Panc1 (cell line): ENCODE measurements at regions not wholly inside any gene's neighbourhood (a gene's known extent, or its start where the extent isn't known, plus 50 kb on each side); places are given as distances from the start of the nearest gene placed in this dataset.

ENCODE experiments used
- ATAC-seq: fragments of 200-7000 bp; cut with Tn5 transposase; 2 replicates; pipeline ENCODE4 v1.9.1; 2020; ENCODE audit warnings: mild to moderate bottlenecking, moderate library complexity
- BruUV-seq: library from RNA; stranded (reverse); fragments of 400-500 nt; replicated peaks from 2 replicates; lab custom pipeline; 2021; lab: Mats Ljungman, UMichigan
- CTCF ChIA-PET: fragments of 300-600 bp; sonication (Branson Sonifier 250); formaldehyde crosslinking; loops from one replicate; lab custom pipeline; 2022; ENCODE audit warnings: antibody characterized with exemption; lab: Charles Lee
- POLR2A ChIA-PET: fragments of 300-600 bp; sonication (Branson Sonifier 250); formaldehyde crosslinking; loops from one replicate; lab custom pipeline; 2022; ENCODE audit warnings: antibody characterized with exemption; lab: Charles Lee
- DNase-seq: peaks from one replicate; pipeline ENCODE4 v3.0.0-alpha.2; 2010; ENCODE audit warnings: low read depth, low spot score
- H3K27ac ChIP-seq: 2 replicates; pipeline ENCODE4 v1.5.1; 2011; ENCODE audit warnings: mild to moderate bottlenecking, low read length, inconsistent platforms
- H3K27me3 ChIP-seq: fragments of 200-500 bp; sonication (Bioruptor generic); 2 replicates; pipeline ENCODE4 v1.6.0; 2014; ENCODE audit warnings: low read length, inconsistent platforms; ENCODE audit not compliant: control insufficient read depth, insufficient read depth
- H3K36me3 ChIP-seq: fragments of 200-500 bp; sonication (Bioruptor generic); 2 replicates; pipeline ENCODE4 v1.5.1; 2014; ENCODE audit warnings: inconsistent platforms, mild to moderate bottlenecking, low read length, moderate library complexity; ENCODE audit not compliant: control insufficient read depth, insufficient read depth
- H3K4me1 ChIP-seq: 2 replicates; pipeline ENCODE4 v1.5.1; 2011; ENCODE audit warnings: inconsistent platforms, mild to moderate bottlenecking, low read length, moderate library complexity; ENCODE audit not compliant: control insufficient read depth, insufficient read depth
- H3K4me3 ChIP-seq, 2 experiments: 2 replicates each; pipeline ENCODE4 v1.5.1; 2011 to 2012; ENCODE audit warnings: low read depth in 2 of 2, low read length in 2 of 2, mild to moderate bottlenecking in 2 of 2, inconsistent platforms in 1 of 2, moderate library complexity in 1 of 2
- H3K9me3 ChIP-seq: fragments of 200-500 bp; sonication (Bioruptor generic); 2 replicates; pipeline ENCODE4 v1.5.1; 2014; ENCODE audit warnings: low read depth, mild to moderate bottlenecking, inconsistent platforms, low read length, moderate library complexity; ENCODE audit not compliant: control insufficient read depth, insufficient read depth
- POLR2AphosphoS5 ChIP-seq: IDR thresholded peaks from 2 replicates; pipeline ENCODE4 v1.6.1; 2012; ENCODE audit warnings: mild to moderate bottlenecking, low read depth, low read length, moderate library complexity
- SIN3A ChIP-seq: IDR thresholded peaks from 2 replicates; pipeline ENCODE4 v1.6.1; 2012; ENCODE audit warnings: low read depth, mild to moderate bottlenecking, low read length, moderate library complexity, borderline replicate concordance; ENCODE audit not compliant: insufficient read depth
- TCF7L2 ChIP-seq: IDR thresholded peaks from 2 replicates; pipeline ENCODE4 v1.6.1; 2011; ENCODE audit warnings: mild to moderate bottlenecking, low read depth, low read length, inconsistent platforms
- in situ Hi-C: cut with HindIII; loops from 2 replicates; pipeline ENCODE4 v1.10.0; 2016; ENCODE audit warnings: low sequenced_read_pairs, low pct_unique_long_range_greater_than_20kb
- intact Hi-C: fragments of 100-400 bp; cut with micrococcal nuclease; formaldehyde crosslinking; loops from one replicate; pipeline ENCODE4 v1.10.0; 2022; ENCODE audit not compliant: unreplicated experiment
- TF ChIP-seq, protein P1 (sequence below): fragments of 450-650 bp; IDR thresholded peaks from 2 replicates; pipeline ENCODE4 v1.5.1; 2017; ENCODE audit warnings: mild to moderate bottlenecking
- TF ChIP-seq, protein P2 (sequence below), 2 experiments: IDR thresholded peaks; 2 replicates each; pipeline ENCODE4 v1.6.1; 2011 to 2012; ENCODE audit warnings: low read depth in 2 of 2, control low read depth in 1 of 2, low read length in 1 of 2, mild to moderate bottlenecking in 1 of 2, moderate library complexity in 1 of 2; ENCODE audit not compliant: insufficient read depth in 1 of 2

DNA sequence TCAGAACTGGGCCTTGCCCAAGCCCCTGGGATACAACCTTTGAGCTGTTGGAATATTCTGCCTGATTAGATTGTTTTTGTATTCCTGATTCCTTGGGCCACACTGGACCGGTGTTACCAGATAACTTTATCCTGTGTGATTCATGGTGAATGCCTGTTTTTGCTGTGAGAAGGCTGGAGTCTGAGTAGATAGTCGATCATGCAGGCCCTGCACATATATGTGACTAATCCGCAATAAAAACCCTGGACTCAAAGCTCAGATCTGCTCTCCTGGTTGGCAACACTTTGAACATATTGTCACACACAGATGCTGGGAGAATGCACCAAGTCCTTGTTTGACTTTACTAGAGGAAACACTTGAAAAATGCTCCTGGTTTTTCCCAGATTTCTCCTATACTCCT is 183.9 kb upstream of the MBL2 start:
- H3K9me3 ChIP-seq = no peaks in the 10 kb centered on the region
- no peak; the same call in 1 of the 2 replicates for ATAC-seq
- no peak overlapping the region for H3K4me3 ChIP-seq
- in situ Hi-C loops = no loop called here
- CTCF ChIA-PET = interaction anchor here (0.6 kb wide), 1 partner anchor 248 kb away, joined by 3 read pairs; no protein-coding TSS in a partner anchor
- no peaks in the 10 kb centered on the region for H3K4me1 ChIP-seq
- no peak for DNase-seq
- no TSS peak for BruUV-seq
- intact Hi-C loops = no loop called here
- POLR2A ChIA-PET = no interaction called here
- no peak overlapping the region for H3K27ac ChIP-seq
- 0 out of 2 replicates have a peak, but pooled peaks cover 5% of the 10 kb centered on the region for H3K27me3 ChIP-seq
- no peaks in the 10 kb centered on the region for H3K36me3 ChIP-seq
- TF ChIP-seq POLR2AphosphoS5 (no peak), TCF7L2 (no peak), SIN3A (no peak)
- TF ChIP-seq, protein P1, sequence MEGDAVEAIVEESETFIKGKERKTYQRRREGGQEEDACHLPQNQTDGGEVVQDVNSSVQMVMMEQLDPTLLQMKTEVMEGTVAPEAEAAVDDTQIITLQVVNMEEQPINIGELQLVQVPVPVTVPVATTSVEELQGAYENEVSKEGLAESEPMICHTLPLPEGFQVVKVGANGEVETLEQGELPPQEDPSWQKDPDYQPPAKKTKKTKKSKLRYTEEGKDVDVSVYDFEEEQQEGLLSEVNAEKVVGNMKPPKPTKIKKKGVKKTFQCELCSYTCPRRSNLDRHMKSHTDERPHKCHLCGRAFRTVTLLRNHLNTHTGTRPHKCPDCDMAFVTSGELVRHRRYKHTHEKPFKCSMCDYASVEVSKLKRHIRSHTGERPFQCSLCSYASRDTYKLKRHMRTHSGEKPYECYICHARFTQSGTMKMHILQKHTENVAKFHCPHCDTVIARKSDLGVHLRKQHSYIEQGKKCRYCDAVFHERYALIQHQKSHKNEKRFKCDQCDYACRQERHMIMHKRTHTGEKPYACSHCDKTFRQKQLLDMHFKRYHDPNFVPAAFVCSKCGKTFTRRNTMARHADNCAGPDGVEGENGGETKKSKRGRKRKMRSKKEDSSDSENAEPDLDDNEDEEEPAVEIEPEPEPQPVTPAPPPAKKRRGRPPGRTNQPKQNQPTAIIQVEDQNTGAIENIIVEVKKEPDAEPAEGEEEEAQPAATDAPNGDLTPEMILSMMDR = no peak
- TF ChIP-seq, protein P2, sequence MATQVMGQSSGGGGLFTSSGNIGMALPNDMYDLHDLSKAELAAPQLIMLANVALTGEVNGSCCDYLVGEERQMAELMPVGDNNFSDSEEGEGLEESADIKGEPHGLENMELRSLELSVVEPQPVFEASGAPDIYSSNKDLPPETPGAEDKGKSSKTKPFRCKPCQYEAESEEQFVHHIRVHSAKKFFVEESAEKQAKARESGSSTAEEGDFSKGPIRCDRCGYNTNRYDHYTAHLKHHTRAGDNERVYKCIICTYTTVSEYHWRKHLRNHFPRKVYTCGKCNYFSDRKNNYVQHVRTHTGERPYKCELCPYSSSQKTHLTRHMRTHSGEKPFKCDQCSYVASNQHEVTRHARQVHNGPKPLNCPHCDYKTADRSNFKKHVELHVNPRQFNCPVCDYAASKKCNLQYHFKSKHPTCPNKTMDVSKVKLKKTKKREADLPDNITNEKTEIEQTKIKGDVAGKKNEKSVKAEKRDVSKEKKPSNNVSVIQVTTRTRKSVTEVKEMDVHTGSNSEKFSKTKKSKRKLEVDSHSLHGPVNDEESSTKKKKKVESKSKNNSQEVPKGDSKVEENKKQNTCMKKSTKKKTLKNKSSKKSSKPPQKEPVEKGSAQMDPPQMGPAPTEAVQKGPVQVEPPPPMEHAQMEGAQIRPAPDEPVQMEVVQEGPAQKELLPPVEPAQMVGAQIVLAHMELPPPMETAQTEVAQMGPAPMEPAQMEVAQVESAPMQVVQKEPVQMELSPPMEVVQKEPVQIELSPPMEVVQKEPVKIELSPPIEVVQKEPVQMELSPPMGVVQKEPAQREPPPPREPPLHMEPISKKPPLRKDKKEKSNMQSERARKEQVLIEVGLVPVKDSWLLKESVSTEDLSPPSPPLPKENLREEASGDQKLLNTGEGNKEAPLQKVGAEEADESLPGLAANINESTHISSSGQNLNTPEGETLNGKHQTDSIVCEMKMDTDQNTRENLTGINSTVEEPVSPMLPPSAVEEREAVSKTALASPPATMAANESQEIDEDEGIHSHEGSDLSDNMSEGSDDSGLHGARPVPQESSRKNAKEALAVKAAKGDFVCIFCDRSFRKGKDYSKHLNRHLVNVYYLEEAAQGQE (IDR thresholded peaks at IDR 0.05; ENCODE audit: insufficient read depth in 1 of 2, low read depth in 2 of 2, low read length in 1 of 2) = no peak

DNA sequence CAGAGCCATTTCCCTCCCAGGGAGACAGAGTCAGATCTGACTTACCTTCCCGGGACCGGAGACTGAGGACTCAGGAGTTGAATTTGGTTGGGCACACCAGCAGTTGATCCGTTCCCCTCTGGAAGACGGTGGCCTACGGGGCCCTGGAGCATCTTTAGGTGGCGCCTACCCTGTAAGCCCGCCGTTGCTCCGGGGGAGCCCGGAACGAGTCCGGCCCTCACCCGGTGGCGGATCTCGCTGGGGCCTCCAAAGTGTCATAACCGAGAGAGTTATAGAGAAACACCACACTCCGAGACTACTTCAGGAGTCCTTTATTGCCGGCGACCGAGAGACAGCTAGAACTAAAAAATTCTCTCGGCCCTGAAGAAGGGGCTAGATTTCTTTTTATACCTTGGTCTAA is 182.8 kb upstream of the MBL2 start:
- TF ChIP-seq, protein P2 (IDR thresholded peaks at IDR 0.05; ENCODE audit: insufficient read depth in 1 of 2, low read depth in 2 of 2, low read length in 1 of 2) = no peak
- TF ChIP-seq POLR2AphosphoS5 (no peak), SIN3A (no peak), TCF7L2 (no peak)
- TF ChIP-seq, protein P1 = no peak
- no peak overlapping the region for H3K4me3 ChIP-seq
- POLR2A ChIA-PET = no interaction called here
- no peak overlapping the region for H3K27ac ChIP-seq
- no peak for ATAC-seq
- CTCF ChIA-PET = no interaction called here
- no peaks in the 10 kb centered on the region for H3K36me3 ChIP-seq
- 0 out of 2 replicates have a peak, but pooled peaks cover 5% of the 10 kb centered on the region for H3K27me3 ChIP-seq
- no TSS peak for BruUV-seq
- intact Hi-C loops = no loop called here
- no peak for DNase-seq
- no peaks in the 10 kb centered on the region for H3K9me3 ChIP-seq
- H3K4me1 ChIP-seq = no peaks in the 10 kb centered on the region
- in situ Hi-C loops = no loop called here
